NCI-H1048 (cell line): ENCODE measurements at regions not wholly inside any gene's neighbourhood (a gene's known extent, or its start where the extent isn't known, plus 50 kb on each side); places are given as distances from the start of the nearest gene placed in this dataset.

Source experiments
- DNase-seq: peaks from one replicate; lab custom pipeline; 2025; lab: John Stamatoyannopoulos, UW

- no peak for DNase-seq
Measured at GRCh38 chr5:86029308-86029707, 588.4 kb upstream of the COX7C start.

- no peak for DNase-seq
Measured at GRCh38 chr5:86030753-86031152, 587.0 kb upstream of the COX7C start.

GRCh38 chr5:86038566-86038965, 579.2 kb upstream of the COX7C start:
- DNase-seq = no peak

- DNase-seq = no peak
Measured at GRCh38 chr5:86039351-86039750, 578.4 kb upstream of the COX7C start.

GRCh38 chr5:86070719-86071118, 547.0 kb upstream of the COX7C start:
- DNase-seq = no peak

- no peak for DNase-seq
Measured at GRCh38 chr5:86074297-86074696, 543.4 kb upstream of the COX7C start.

GRCh38 chr5:86075139-86075538, 542.6 kb upstream of the COX7C start:
- DNase-seq = no peak

GRCh38 chr5:86095092-86095491, 522.6 kb upstream of the COX7C start:
- DNase-seq = no peak

- DNase-seq = no peak
Measured at GRCh38 chr5:86101966-86102365, 515.8 kb upstream of the COX7C start.

GRCh38 chr5:86108825-86109224, 508.9 kb upstream of the COX7C start:
- DNase-seq = no peak

GRCh38 chr5:86112249-86112648, 505.5 kb upstream of the COX7C start:
- DNase-seq = no peak

- DNase-seq = no peak
Measured at GRCh38 chr5:86115164-86115563, 502.6 kb upstream of the COX7C start.

- DNase-seq = no peak
Measured at GRCh38 chr5:86118542-86118941, 499.2 kb upstream of the COX7C start.

GRCh38 chr5:86124333-86124732, 493.4 kb upstream of the COX7C start:
- DNase-seq = no peak

GRCh38 chr5:86125731-86126601, 491.8 kb upstream of the COX7C start:
- DNase-seq = peak; percentile 34

GRCh38 chr5:86127696-86128095, 490.0 kb upstream of the COX7C start:
- DNase-seq = no peak

- no peak for DNase-seq
Measured at GRCh38 chr5:86129009-86129408, 488.7 kb upstream of the COX7C start.

- DNase-seq = no peak
Measured at GRCh38 chr5:86137297-86137696, 480.4 kb upstream of the COX7C start.

- no peak for DNase-seq
Measured at GRCh38 chr5:86143837-86144236, 473.9 kb upstream of the COX7C start.

GRCh38 chr5:86152988-86153560, 464.7 kb upstream of the COX7C start:
- DNase-seq = no peak

- DNase-seq = no peak
Measured at GRCh38 chr5:86155796-86156195, 461.9 kb upstream of the COX7C start.

- no peak for DNase-seq
Measured at GRCh38 chr5:86170194-86170593, 447.5 kb upstream of the COX7C start.

- DNase-seq = no peak
Measured at GRCh38 chr5:86175224-86175623, 442.5 kb upstream of the COX7C start.

- DNase-seq = no peak
Measured at GRCh38 chr5:86199287-86199686, 418.5 kb upstream of the COX7C start.
